ENCODE measurements at regions not wholly inside any gene's neighbourhood (a gene's known extent, or its start where the extent isn't known, plus 50 kb on each side); places are given as distances from the start of the nearest gene placed in this dataset.
A peak's percentile ranks its signal among the peaks of the same experiment; 100 is the strongest.
"Not testable (repeated sequence)": the region's sequence is repeated elsewhere in the genome, so short reads cannot be mapped to it uniquely, and the experiment has no call there.

- no peak for DNase-seq
These were observed 425.8 kb upstream of the CAMK1G start for GRCh38 chr1:209157546-209158249.

GRCh38 chr1:209158851-209159250, 424.7 kb upstream of the CAMK1G start:
- no peak for DNase-seq

GRCh38 chr1:209160230-209160629, 423.3 kb upstream of the CAMK1G start:
- no peak for DNase-seq

- DNase-seq: no peak
These were observed 420.9 kb upstream of the CAMK1G start for GRCh38 chr1:209162651-209163050.

- DNase-seq: no peak
These were observed 415.3 kb upstream of the CAMK1G start for GRCh38 chr1:209168204-209168603.

GRCh38 chr1:209171151-209171550, 412.4 kb upstream of the CAMK1G start:
- DNase-seq: no peak

GRCh38 chr1:209172286-209172685, 411.2 kb upstream of the CAMK1G start:
- no peak for DNase-seq

- not testable (repeated sequence) for DNase-seq
These were observed 410.5 kb upstream of the CAMK1G start for GRCh38 chr1:209172792-209173542.

- not testable (repeated sequence) for DNase-seq
These were observed 409.7 kb upstream of the CAMK1G start for GRCh38 chr1:209173796-209174195.

- no peak for DNase-seq
These were observed 406.6 kb upstream of the CAMK1G start for GRCh38 chr1:209176866-209177430.

- no peak for DNase-seq
These were observed 400.3 kb upstream of the CAMK1G start for GRCh38 chr1:209183195-209183594.

GRCh38 chr1:209187589-209187988, 395.9 kb upstream of the CAMK1G start:
- DNase-seq: no peak

GRCh38 chr1:209190591-209191261, 392.8 kb upstream of the CAMK1G start:
- DNase-seq: no peak

GRCh38 chr1:209191262-209191634, 392.3 kb upstream of the CAMK1G start:
- no peak for DNase-seq

- no peak for DNase-seq
These were observed 387.4 kb upstream of the CAMK1G start for GRCh38 chr1:209196140-209196539.

- DNase-seq: no peak
These were observed 384.4 kb upstream of the CAMK1G start for GRCh38 chr1:209198961-209199750.

GRCh38 chr1:209199822-209200221, 383.7 kb upstream of the CAMK1G start:
- no peak for DNase-seq

- not testable (repeated sequence) for DNase-seq
These were observed 381.2 kb upstream of the CAMK1G start for GRCh38 chr1:209202321-209202720.

- DNase-seq: peak; percentile 20
These were observed 380.5 kb upstream of the CAMK1G start for GRCh38 chr1:209202830-209203532.

- no peak for DNase-seq
These were observed 380.0 kb upstream of the CAMK1G start for GRCh38 chr1:209203533-209203895.

- DNase-seq: no peak
These were observed 378.5 kb upstream of the CAMK1G start for GRCh38 chr1:209205039-209205438.

GRCh38 chr1:209207126-209207700, 376.3 kb upstream of the CAMK1G start:
- DNase-seq: no peak
